Keratinocyte (primary cell): ENCODE measurements at regions not wholly inside any gene's neighbourhood (a gene's known extent, or its start where the extent isn't known, plus 50 kb on each side); places are given as distances from the start of the nearest gene placed in this dataset.

ENCODE experiments used
- DNase-seq: peaks from one replicate; pipeline ENCODE4 v3.0.0-alpha.2; 2011; ENCODE audit warnings: low read depth, missing footprints, low spot score
- FAIRE-seq: peaks from 2 replicates; lab custom pipeline; 2011; peaks lifted over from hg19 to GRCh38; lab: Jason Lieb, UNC
- H2AFZ ChIP-seq: 2 replicates; pipeline ENCODE4 v1.6.0; 2012; ENCODE audit warnings: low read length, control low read depth, inconsistent platforms; ENCODE audit not compliant: control insufficient read depth
- H3K27ac ChIP-seq: 2 replicates; pipeline ENCODE4 v1.5.1; 2011; ENCODE audit warnings: low read length; ENCODE audit not compliant: control insufficient read depth, insufficient read depth
- H3K27me3 ChIP-seq: 3 replicates; pipeline ENCODE4 v1.6.0; 2011; ENCODE audit warnings: low read length; ENCODE audit not compliant: control insufficient read depth, insufficient read depth; ENCODE audit errors: extremely low read depth
- H3K36me3 ChIP-seq, 2 experiments: 2 replicates in 1 of 2; 3 replicates in 1 of 2; pipeline ENCODE4 v1.5.1; 2011; ENCODE audit warnings: low read length in 2 of 2, mild to moderate bottlenecking in 1 of 2; ENCODE audit not compliant: control insufficient read depth in 2 of 2, insufficient read depth in 2 of 2; ENCODE audit errors: extremely low read depth in 1 of 2
- H3K4me1 ChIP-seq: 3 replicates; pipeline ENCODE4 v1.5.1; 2011; ENCODE audit warnings: low read length; ENCODE audit not compliant: control insufficient read depth, insufficient read depth; ENCODE audit errors: extremely low read depth
- H3K4me2 ChIP-seq: 3 replicates; pipeline ENCODE4 v1.6.0; 2011; ENCODE audit warnings: low read depth, low read length; ENCODE audit not compliant: control insufficient read depth, insufficient read depth; ENCODE audit errors: extremely low read depth
- H3K4me3 ChIP-seq, 3 experiments: fragments of 200-600 bp in 1 of 3; sonication (generic) in 1 of 3; 2 replicates in 2 of 3; 3 replicates in 1 of 3; pipeline ENCODE4 v1.5.1; 2011 to 2016; ENCODE audit warnings: low read length in 3 of 3, mild to moderate bottlenecking in 3 of 3, control low read depth in 2 of 3, inconsistent platforms in 1 of 3, low read depth in 1 of 3, mixed read lengths in 1 of 3, mixed run types in 1 of 3, moderate library complexity in 1 of 3; ENCODE audit not compliant: control insufficient read depth in 2 of 3, insufficient read depth in 2 of 3; ENCODE audit errors: extremely low read depth in 1 of 3
- H3K79me2 ChIP-seq: 2 replicates; pipeline ENCODE4 v1.6.0; 2012; ENCODE audit warnings: low read length; ENCODE audit not compliant: control insufficient read depth, insufficient read depth
- H3K9ac ChIP-seq: 3 replicates; pipeline ENCODE4 v1.6.0; 2011; ENCODE audit warnings: low read length; ENCODE audit not compliant: control insufficient read depth, insufficient read depth; ENCODE audit errors: extremely low read depth
- H3K9me1 ChIP-seq: 3 replicates; pipeline ENCODE4 v1.6.0; 2011; ENCODE audit warnings: low read length; ENCODE audit not compliant: control insufficient read depth, insufficient read depth; ENCODE audit errors: extremely low read depth
- H3K9me3 ChIP-seq: 2 replicates; pipeline ENCODE4 v1.5.1; 2012; ENCODE audit warnings: low read depth, low read length; ENCODE audit not compliant: control insufficient read depth
- H4K20me1 ChIP-seq: 3 replicates; pipeline ENCODE4 v1.6.0; 2011; ENCODE audit warnings: low read length; ENCODE audit not compliant: control insufficient read depth, insufficient read depth; ENCODE audit errors: extremely low read depth
- CTCF ChIP-seq, 3 experiments: IDR thresholded peaks in 1 of 3; conservative IDR thresholded peaks in 1 of 3; optimal IDR thresholded peaks in 1 of 3; 2 replicates in 2 of 3; 3 replicates in 1 of 3; pipeline versions ENCODE3 to v1.5.1; 2011; ENCODE audit warnings: low read length in 3 of 3, mild to moderate bottlenecking in 3 of 3, moderate library complexity in 2 of 3, control low read depth in 1 of 3, inconsistent platforms in 1 of 3; ENCODE audit not compliant: insufficient read depth in 2 of 3; ENCODE audit errors: extremely low read depth in 1 of 3
- EZH2 ChIP-seq: IDR thresholded peaks from one replicate; pipeline ENCODE4 v1.6.1; 2012; ENCODE audit warnings: inconsistent platforms, mild to moderate bottlenecking, low read length, moderate library complexity
- dilution Hi-C: fragments of 300-500 bp; cut with MboI; formaldehyde crosslinking; loops from one replicate; pipeline ENCODE4 v1.7.0; 2020; ENCODE audit warnings: low sequenced_read_pairs; ENCODE audit not compliant: extremely low pct_ligation_motif_present

GRCh38 chr4:24405341-24405740, 179.0 kb downstream of the DHX15 start:
- no peak overlapping the region for H3K27ac ChIP-seq

GRCh38 chr4:24404281-24404680, 180.1 kb downstream of the DHX15 start:
- no peaks in the 10 kb centered on the region for H3K36me3 ChIP-seq
- no peak overlapping the region for H3K9ac ChIP-seq
- no peaks in the 10 kb centered on the region for H3K4me1 ChIP-seq
- H2AFZ ChIP-seq: no peak overlapping the region
- FAIRE-seq (no peak), DNase-seq (no peak)
- H3K27ac ChIP-seq: no peak overlapping the region
- H3K79me2 ChIP-seq: no peaks in the 10 kb centered on the region
- H3K27me3 ChIP-seq: no peaks in the 10 kb centered on the region
- no peak overlapping the region for H3K4me2 ChIP-seq
- no peaks in the 10 kb centered on the region for H4K20me1 ChIP-seq
- no peak overlapping the region for H3K4me3 ChIP-seq
- TF ChIP-seq EZH2: no peak
- TF ChIP-seq CTCF (optimal IDR thresholded peaks at IDR 0.05 in 1 of 3, IDR thresholded peaks at IDR 0.05 in 1 of 3, conservative IDR thresholded peaks at IDR 0.05 in 1 of 3; ENCODE audit: extremely low read depth in 1 of 3, insufficient read depth in 2 of 3, low read length in 3 of 3): no peak
- no peaks in the 10 kb centered on the region for H3K9me1 ChIP-seq
- no peaks in the 10 kb centered on the region for H3K9me3 ChIP-seq
- dilution Hi-C loops: no loop called here

More at GRCh38 chr4:24405341-24405740, 179.0 kb downstream of the DHX15 start:
- DNase-seq: no peak
- no peaks in the 10 kb centered on the region for H4K20me1 ChIP-seq
- H3K9me1 ChIP-seq: no peaks in the 10 kb centered on the region
- no peaks in the 10 kb centered on the region for H3K36me3 ChIP-seq
- no peak for FAIRE-seq
- TF ChIP-seq CTCF (optimal IDR thresholded peaks at IDR 0.05 in 1 of 3, IDR thresholded peaks at IDR 0.05 in 1 of 3, conservative IDR thresholded peaks at IDR 0.05 in 1 of 3; ENCODE audit: extremely low read depth in 1 of 3, insufficient read depth in 2 of 3, low read length in 3 of 3) (no peak), EZH2 (no peak)
- no peaks in the 10 kb centered on the region for H3K9me3 ChIP-seq
- no peak overlapping the region for H3K9ac ChIP-seq
- H2AFZ ChIP-seq: no peak overlapping the region
- H3K4me2 ChIP-seq: no peak overlapping the region
- dilution Hi-C loops: no loop called here
- H3K4me3 ChIP-seq: no peak overlapping the region
- no peaks in the 10 kb centered on the region for H3K79me2 ChIP-seq
- no peaks in the 10 kb centered on the region for H3K27me3 ChIP-seq
- no peaks in the 10 kb centered on the region for H3K4me1 ChIP-seq
